ENCODE measurements at regions not wholly inside any gene's neighbourhood (a gene's known extent, or its start where the extent isn't known, plus 50 kb on each side); places are given as distances from the start of the nearest gene placed in this dataset.

- H3K9ac ChIP-seq (ENCODE audit: low read depth, low read length) = no peak overlapping the region
- H2AK5ac ChIP-seq (ENCODE audit: low read depth, low read length) = no peak overlapping the region
- H3K4me1 ChIP-seq (ENCODE audit: control insufficient read depth, insufficient read depth, low read length) = no peaks in the 10 kb centered on the region
- no peak overlapping the region for H3K27ac ChIP-seq (ENCODE audit: insufficient read depth, low read length)
- peaks cover 3% of the 10 kb centered on the region; the same call in 1 of the 2 replicates for H3K9me1 ChIP-seq (ENCODE audit: insufficient read depth, low read length)
- in situ Hi-C loops (cut with MboI; ENCODE audit: low sequenced_read_pairs) (no loop called here), intact Hi-C loops (cut with micrococcal nuclease) (no loop called here), dilution Hi-C loops (cut with HindIII; ENCODE audit: low sequenced_read_pairs, unreplicated experiment) (no loop called here)
- no peaks in the 10 kb centered on the region for H3K9me3 ChIP-seq (ENCODE audit: control insufficient read depth, insufficient read depth, low read length)
- no peak for ATAC-seq (ENCODE audit: low read depth)
- BruUV-seq (replicated peaks) = no TSS peak
- H3K18ac ChIP-seq (ENCODE audit: low read depth, low read length) = no peak overlapping the region
- no peaks in the 10 kb centered on the region for H4K20me1 ChIP-seq (ENCODE audit: insufficient read depth, low read length)
- H2BK5ac ChIP-seq (ENCODE audit: low read depth, low read length, poor library complexity, severe bottlenecking) = no peak overlapping the region
- H2AFZ ChIP-seq (replicated peaks; ENCODE audit: low read length, poor library complexity) = no peak overlapping the region
- H3K4me2 ChIP-seq (ENCODE audit: low read depth, low read length) = no peak overlapping the region
- H3K36me3 ChIP-seq (ENCODE audit: control insufficient read depth, insufficient read depth, low read length) = no peaks in the 10 kb centered on the region
- no peak overlapping the region for H2BK15ac ChIP-seq (ENCODE audit: low read depth, low read length)
- no peak overlapping the region for H2BK120ac ChIP-seq (ENCODE audit: low read depth, low read length)
- H4K8ac ChIP-seq (ENCODE audit: low read depth in 2 of 2, low read length in 2 of 2) = no peak overlapping the region
- POLR2A ChIA-PET (ENCODE audit: unreplicated experiment) = no interaction called here
- H4K5ac ChIP-seq (ENCODE audit: low read depth, low read length) = no peak overlapping the region
- no peak overlapping the region for H3K56ac ChIP-seq (ENCODE audit: extremely low read depth, insufficient read depth, low read length)
- DNase-seq = no peak
- no peaks in the 10 kb centered on the region for H3K79me1 ChIP-seq (ENCODE audit: low read depth in 1 of 2, low read length in 2 of 2)
- CTCF ChIA-PET = no interaction called here
- no peak overlapping the region for H3K4ac ChIP-seq (ENCODE audit: low read depth, low read length)
- H2BK20ac ChIP-seq (ENCODE audit: low read depth, low read length) = no peak overlapping the region
- TF ChIP-seq USF2 (IDR thresholded peaks at IDR 0.05; ENCODE audit: low read depth, low read length) (no peak), RCOR1 (IDR thresholded peaks at IDR 0.05; ENCODE audit: insufficient replicate concordance, low read length) (no peak), MAZ (IDR thresholded peaks at IDR 0.05; ENCODE audit: borderline replicate concordance, low read depth, low read length) (no peak), FOS (IDR thresholded peaks at IDR 0.05; ENCODE audit: low read depth, low read length) (no peak), MAFK (IDR thresholded peaks at IDR 0.05; ENCODE audit: low read depth, low read length) (no peak), MXI1 (IDR thresholded peaks at IDR 0.05; ENCODE audit: borderline replicate concordance, low read depth, low read length) (no peak), ELK1 (IDR thresholded peaks at IDR 0.05; ENCODE audit: borderline replicate concordance, low read depth, low read length) (no peak), CTCF (conservative IDR thresholded peaks at IDR 0.05; ENCODE audit: low read depth, low read length) (no peak)
- H2AK9ac ChIP-seq (replicated peaks; ENCODE audit: low read depth, low read length, poor library complexity) = no peak overlapping the region
- H3K14ac ChIP-seq (replicated peaks; ENCODE audit: low read depth, low read length) = no peak overlapping the region
- no peak overlapping the region for H4K91ac ChIP-seq (ENCODE audit: insufficient read depth, low read depth, low read length)
- no peak overlapping the region for H3K23ac ChIP-seq (ENCODE audit: low read depth, low read length)
- H3K4me3 ChIP-seq (ENCODE audit: insufficient read depth, low read depth, low read length) = no peak overlapping the region
- no peaks in the 10 kb centered on the region for H3K27me3 ChIP-seq (ENCODE audit: control insufficient read depth, insufficient read depth, low read length)
Measured at GRCh38 chr18:55695091-55695490, 107.1 kb upstream of the TCF4 start.

All from IMR-90 (cell line).